Erythroblast (primary cell): ENCODE measurements at regions not wholly inside any gene's neighbourhood (a gene's known extent, or its start where the extent isn't known, plus 50 kb on each side); places are given as distances from the start of the nearest gene placed in this dataset.

ENCODE experiments used
- GATA1 ChIP-seq: IDR thresholded peaks from 2 replicates; pipeline ENCODE4 v1.6.1; 2011; ENCODE audit warnings: low read depth, mild to moderate bottlenecking, control low read depth, low read length, moderate library complexity
- POLR2A ChIP-seq: IDR thresholded peaks from 2 replicates; pipeline ENCODE4 v1.6.1; 2011; ENCODE audit warnings: mild to moderate bottlenecking, low read length

- TF ChIP-seq POLR2A (no peak), GATA1 (no peak)
These were observed 176.5 kb upstream of the ST6GALNAC5 start for GRCh38 chr1:76690766-76691165.
